Kidney epithelial cell (primary cell): ENCODE measurements at regions not wholly inside any gene's neighbourhood (a gene's known extent, or its start where the extent isn't known, plus 50 kb on each side); places are given as distances from the start of the nearest gene placed in this dataset.

Experiments used
- DNase-seq: peaks from one replicate; pipeline ENCODE4 v3.0.0-alpha.2; 2010; ENCODE audit warnings: low read depth
- H3K27me3 ChIP-seq: 2 replicates; pipeline ENCODE4 v1.6.0; 2011; ENCODE audit warnings: low read length; ENCODE audit not compliant: control insufficient read depth, insufficient read depth
- H3K36me3 ChIP-seq: 2 replicates; pipeline ENCODE4 v1.5.1; 2011; ENCODE audit warnings: low read length; ENCODE audit not compliant: control insufficient read depth, insufficient read depth
- H3K4me3 ChIP-seq: 2 replicates; pipeline ENCODE4 v1.5.1; 2011; ENCODE audit warnings: low read depth, mild to moderate bottlenecking, control low read depth, low read length
- TF ChIP-seq, protein P1 (sequence below): IDR thresholded peaks from 2 replicates; pipeline ENCODE4 v1.5.1; 2011; ENCODE audit warnings: mild to moderate bottlenecking, moderate library complexity, low read length, control low read depth, inconsistent platforms; ENCODE audit not compliant: insufficient read depth, poor library complexity, severe bottlenecking

DNA sequence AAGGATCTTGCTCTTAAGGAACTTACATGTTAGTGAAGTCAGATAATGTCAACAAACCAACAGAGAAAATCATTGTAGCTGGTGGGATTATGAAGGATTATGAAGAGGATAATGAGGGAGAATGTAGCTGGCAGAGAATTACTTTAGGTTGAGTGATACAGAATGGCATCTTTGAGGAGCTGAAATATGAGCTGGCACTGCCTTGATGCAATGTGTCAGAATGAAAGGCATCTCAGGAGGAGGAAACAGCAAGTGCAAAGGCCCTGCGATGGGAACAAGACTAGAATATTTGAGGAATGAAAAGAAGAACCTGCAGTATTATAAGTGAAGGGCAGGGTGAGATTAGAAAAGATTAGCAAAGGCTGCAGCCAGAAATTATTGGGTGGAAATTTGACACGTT is 237.2 kb upstream of the ADAMTS9 start:
- no peak for DNase-seq
- TF ChIP-seq, protein P1, sequence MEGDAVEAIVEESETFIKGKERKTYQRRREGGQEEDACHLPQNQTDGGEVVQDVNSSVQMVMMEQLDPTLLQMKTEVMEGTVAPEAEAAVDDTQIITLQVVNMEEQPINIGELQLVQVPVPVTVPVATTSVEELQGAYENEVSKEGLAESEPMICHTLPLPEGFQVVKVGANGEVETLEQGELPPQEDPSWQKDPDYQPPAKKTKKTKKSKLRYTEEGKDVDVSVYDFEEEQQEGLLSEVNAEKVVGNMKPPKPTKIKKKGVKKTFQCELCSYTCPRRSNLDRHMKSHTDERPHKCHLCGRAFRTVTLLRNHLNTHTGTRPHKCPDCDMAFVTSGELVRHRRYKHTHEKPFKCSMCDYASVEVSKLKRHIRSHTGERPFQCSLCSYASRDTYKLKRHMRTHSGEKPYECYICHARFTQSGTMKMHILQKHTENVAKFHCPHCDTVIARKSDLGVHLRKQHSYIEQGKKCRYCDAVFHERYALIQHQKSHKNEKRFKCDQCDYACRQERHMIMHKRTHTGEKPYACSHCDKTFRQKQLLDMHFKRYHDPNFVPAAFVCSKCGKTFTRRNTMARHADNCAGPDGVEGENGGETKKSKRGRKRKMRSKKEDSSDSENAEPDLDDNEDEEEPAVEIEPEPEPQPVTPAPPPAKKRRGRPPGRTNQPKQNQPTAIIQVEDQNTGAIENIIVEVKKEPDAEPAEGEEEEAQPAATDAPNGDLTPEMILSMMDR = no peak
- no peak overlapping the region for H3K4me3 ChIP-seq

GRCh38 chr3:64922213-64922612 is 234.4 kb upstream of the ADAMTS9 start:
- no peak for DNase-seq
- no peak overlapping the region for H3K4me3 ChIP-seq
- no peaks in the 10 kb centered on the region for H3K36me3 ChIP-seq
- TF ChIP-seq, protein P1 = no peak
- no peaks in the 10 kb centered on the region for H3K27me3 ChIP-seq

More for the DNA sequence above, 237.2 kb upstream of the ADAMTS9 start:
- Histone ChIP-seq H3K36me3 (no peaks in the 10 kb centered on the region), H3K27me3 (no peaks in the 10 kb centered on the region)

DNA sequence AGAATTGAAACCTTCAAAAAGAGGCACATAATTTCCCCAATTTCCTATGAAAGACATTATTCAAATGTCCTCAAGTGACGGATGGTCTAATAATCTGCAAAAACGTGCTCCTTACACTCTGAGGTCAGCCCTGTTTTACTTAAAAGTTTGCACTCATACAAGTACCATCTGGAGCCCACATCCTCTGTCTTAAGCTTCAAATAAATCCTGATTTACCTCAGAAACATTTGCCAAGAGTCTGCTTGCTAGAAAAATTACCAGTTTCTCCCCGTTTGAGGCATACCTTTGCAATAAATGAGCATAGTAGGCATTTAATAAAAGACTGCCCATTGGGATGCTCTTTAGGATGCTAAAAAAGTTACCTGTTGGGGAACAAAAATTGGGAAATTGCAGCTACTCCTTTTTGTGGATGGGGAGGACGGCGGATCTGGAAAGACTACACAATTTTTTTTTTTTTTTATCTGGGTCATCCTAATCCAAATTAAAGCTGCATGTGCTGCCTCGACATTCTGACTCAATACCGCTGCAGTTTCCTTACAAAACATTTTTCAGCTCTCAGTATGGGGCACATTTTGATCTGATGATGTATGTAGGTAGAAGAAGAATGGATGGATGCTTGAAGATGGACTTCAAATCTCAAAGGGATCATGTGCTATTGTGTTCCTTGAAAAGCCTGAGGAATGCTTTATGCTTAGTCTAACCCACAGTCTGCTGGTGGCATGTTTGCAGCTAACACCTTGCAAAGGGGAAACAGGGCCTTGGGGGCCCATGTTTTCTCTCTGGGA is 233.7 kb upstream of the ADAMTS9 start:
- Histone ChIP-seq H3K27me3 (no peaks in the 10 kb centered on the region), H3K36me3 (no peaks in the 10 kb centered on the region), H3K4me3 (no peak overlapping the region)
- TF ChIP-seq, protein P1 = no peak
- no peak for DNase-seq

DNA sequence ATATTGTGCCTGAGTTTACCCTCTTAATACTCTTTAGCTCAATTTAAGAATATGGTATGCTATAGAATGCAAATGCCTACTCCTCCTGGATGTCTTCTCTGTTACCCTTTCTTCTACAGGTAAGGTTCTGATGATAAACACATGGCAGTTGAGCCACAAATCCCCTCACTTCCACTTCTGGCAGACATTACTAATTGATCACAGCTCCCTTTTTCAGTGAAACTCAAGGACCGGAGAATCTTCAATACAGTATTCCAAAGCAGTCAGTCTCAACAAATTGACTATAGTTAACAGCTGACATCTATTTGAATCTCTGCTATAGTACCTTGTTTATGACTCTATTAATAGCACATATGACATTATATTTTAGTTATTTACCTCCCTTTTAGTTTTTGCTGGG is 232.1 kb upstream of the ADAMTS9 start:
- no peak for DNase-seq
- TF ChIP-seq, protein P1 = no peak
- Histone ChIP-seq H3K4me3 (no peak overlapping the region), H3K36me3 (no peaks in the 10 kb centered on the region), H3K27me3 (no peaks in the 10 kb centered on the region)

- TF ChIP-seq, protein P1 = no peak
- DNase-seq = no peak
- no peak overlapping the region for H3K4me3 ChIP-seq
- no peaks in the 10 kb centered on the region for H3K36me3 ChIP-seq
- no peaks in the 10 kb centered on the region for H3K27me3 ChIP-seq
These were observed 231.2 kb upstream of the ADAMTS9 start for GRCh38 chr3:64918989-64919388.
